GM23248 (cell line): ENCODE measurements at regions not wholly inside any gene's neighbourhood (a gene's known extent, or its start where the extent isn't known, plus 50 kb on each side); places are given as distances from the start of the nearest gene placed in this dataset.

Experiments used
- DNase-seq: peaks from one replicate; pipeline ENCODE4 v3.0.0-alpha.2; 2015
- H2AFZ ChIP-seq: fragments of 200-600 bp; sonication (generic); 2 replicates; pipeline ENCODE4 v1.6.1; 2016; ENCODE audit warnings: antibody characterized with exemption
- H3F3A ChIP-seq: fragments of 200-600 bp; sonication (generic); 2 replicates; pipeline ENCODE4 v1.6.1; 2016; ENCODE audit warnings: mild to moderate bottlenecking, antibody characterized with exemption, mixed run types; ENCODE audit not compliant: insufficient read depth
- H3K27ac ChIP-seq: fragments of 200-600 bp; sonication (generic); 2 replicates; pipeline ENCODE4 v1.5.1; 2016; ENCODE audit warnings: mild to moderate bottlenecking
- H3K27me3 ChIP-seq: fragments of 200-600 bp; sonication (generic); replicated peaks from 2 replicates; pipeline ENCODE4 v1.6.1; 2016; ENCODE audit warnings: mild to moderate bottlenecking; ENCODE audit not compliant: insufficient read depth
- H3K36me3 ChIP-seq: fragments of 200-600 bp; sonication (generic); 2 replicates; pipeline ENCODE4 v1.6.1; 2016; ENCODE audit warnings: low read depth, mild to moderate bottlenecking
- H3K4me1 ChIP-seq: fragments of 200-600 bp; sonication (generic); 2 replicates; pipeline ENCODE4 v1.6.1; 2016; ENCODE audit warnings: mild to moderate bottlenecking; ENCODE audit not compliant: insufficient read depth
- H3K4me2 ChIP-seq: fragments of 200-600 bp; sonication (generic); one replicate; pipeline ENCODE4 v1.6.1; 2016; ENCODE audit warnings: mild to moderate bottlenecking; ENCODE audit not compliant: unreplicated experiment
- H3K4me3 ChIP-seq: fragments of 200-600 bp; sonication (generic); 2 replicates; pipeline ENCODE4 v1.5.1; 2016; ENCODE audit warnings: mild to moderate bottlenecking
- H3K79me2 ChIP-seq: fragments of 200-600 bp; sonication (generic); 2 replicates; pipeline ENCODE4 v1.6.1; 2016; ENCODE audit warnings: mild to moderate bottlenecking; ENCODE audit not compliant: insufficient read depth
- H3K9ac ChIP-seq: fragments of 200-600 bp; sonication (generic); 2 replicates; pipeline ENCODE4 v1.6.1; 2016; ENCODE audit warnings: mild to moderate bottlenecking
- H3K9me2 ChIP-seq: fragments of 200-600 bp; sonication (generic); 2 replicates; pipeline ENCODE4 v1.6.1; 2016; ENCODE audit warnings: mixed run types, mild to moderate bottlenecking, moderate library complexity; ENCODE audit not compliant: insufficient read depth
- H3K9me3 ChIP-seq: fragments of 200-600 bp; sonication (generic); one replicate; pipeline ENCODE4 v1.6.1; 2017; ENCODE audit warnings: low read depth
- H4K20me1 ChIP-seq: fragments of 200-600 bp; sonication (generic); 2 replicates; pipeline ENCODE4 v1.6.0; 2016; ENCODE audit not compliant: insufficient read depth
- EZH2 ChIP-seq: fragments of 200-600 bp; sonication (generic); IDR thresholded peaks from 2 replicates; pipeline ENCODE4 v1.6.1; 2018; ENCODE audit warnings: antibody characterized with exemption, mild to moderate bottlenecking; ENCODE audit not compliant: insufficient read depth, poor library complexity, severe bottlenecking
- EZH2phosphoT487 ChIP-seq: fragments of 200-600 bp; sonication (generic); IDR thresholded peaks from 2 replicates; pipeline ENCODE4 v1.6.1; 2018; ENCODE audit warnings: antibody characterized with exemption, moderate library complexity, mild to moderate bottlenecking, low read depth; ENCODE audit not compliant: insufficient read depth
- WGBS, 2 experiments: methylation state at CpG; one replicate each; pipeline ENCODE4 v1.1.6; 2015 to 2017; ENCODE audit warnings: low lambda C conversion rate in 2 of 2, low coverage in 1 of 2; ENCODE audit errors: missing lambda C conversion rate in 2 of 2; 5-methylcytosine and 5-hydroxymethylcytosine counted together
- in situ Hi-C: fragments of 300-500 bp; cut with MboI; formaldehyde crosslinking; loops from 2 replicates; pipeline ENCODE4 v1.15.0; 2020

DNA sequence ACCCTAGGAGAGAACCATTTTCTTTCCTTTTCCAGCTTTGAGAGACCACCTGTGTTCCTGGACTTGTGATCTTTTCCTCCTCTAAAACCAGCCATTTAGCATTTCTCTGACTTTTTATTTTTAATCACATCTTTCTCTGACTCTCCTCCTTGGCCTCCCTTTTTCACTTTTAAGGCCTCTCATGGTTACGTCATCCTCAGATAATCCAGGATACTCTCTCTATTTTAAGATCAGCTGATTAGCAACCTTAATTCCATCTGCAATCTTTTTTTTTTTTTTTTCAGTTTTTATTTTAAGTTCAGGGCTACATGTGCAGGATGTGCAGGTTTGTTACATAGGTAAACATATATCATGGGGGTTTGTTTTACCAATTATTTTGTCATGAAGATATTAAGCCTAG lies 54.0 kb downstream of the RFPL4B start:
- Histone ChIP-seq H3K36me3 (no peaks in the 10 kb centered on the region), H3K4me3 (no peak overlapping the region), H3K9me3 (no peaks in the 10 kb centered on the region), H3K27ac (no peak overlapping the region), H3K27me3 (no peaks in the 10 kb centered on the region), H2AFZ (no peak overlapping the region), H3K9me2 (no peaks in the 10 kb centered on the region), H3K9ac (no peak overlapping the region), H3K4me1 (no peaks in the 10 kb centered on the region), H3K79me2 (no peaks in the 10 kb centered on the region), H3F3A (no peaks in the 10 kb centered on the region), H4K20me1 (no peaks in the 10 kb centered on the region), H3K4me2 (no peak overlapping the region)
- DNase-seq = no peak
- in situ Hi-C loops = no loop called here
- WGBS, 2 experiments = 76 to 78% methylated on average over 1 of the region's 1 CpG
- no peak for TF ChIP-seq EZH2
- no peak for TF ChIP-seq EZH2phosphoT487

DNA sequence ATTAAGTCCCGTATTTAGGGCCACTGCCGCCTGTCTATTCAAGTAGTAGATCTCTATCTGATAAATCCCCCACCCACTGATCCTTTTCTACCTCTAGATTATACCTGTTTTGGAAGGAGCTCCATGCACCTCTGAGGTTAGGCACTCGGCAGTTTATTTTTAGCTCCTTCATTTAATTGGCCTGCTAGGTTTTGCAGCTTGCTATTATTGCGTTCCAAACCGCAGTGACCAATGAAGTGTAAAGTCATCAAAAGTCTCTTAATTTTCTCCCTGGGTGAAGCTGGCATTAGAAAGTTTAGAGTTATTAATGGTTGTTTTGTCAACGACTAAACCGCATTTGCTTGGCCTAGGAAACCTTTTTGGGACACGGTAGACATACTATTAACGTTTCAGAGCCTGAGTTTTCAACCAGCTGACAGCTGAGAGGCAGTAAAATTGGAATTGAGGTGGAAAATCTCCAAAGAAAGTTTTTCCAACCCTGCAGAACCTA lies 60.0 kb downstream of the RFPL4B start:
- Histone ChIP-seq H3K9ac (no peak overlapping the region), H3K79me2 (no peaks in the 10 kb centered on the region), H3K4me1 (no peaks in the 10 kb centered on the region), H3F3A (no peaks in the 10 kb centered on the region), H3K27ac (no peak overlapping the region), H3K9me2 (no peaks in the 10 kb centered on the region), H3K9me3 (no peaks in the 10 kb centered on the region), H3K4me3 (no peak overlapping the region), H3K36me3 (no peaks in the 10 kb centered on the region), H2AFZ (no peak overlapping the region), H4K20me1 (no peaks in the 10 kb centered on the region), H3K4me2 (no peak overlapping the region), H3K27me3 (no peaks in the 10 kb centered on the region)
- no peak for DNase-seq
- TF ChIP-seq EZH2 = no peak
- TF ChIP-seq EZH2phosphoT487 = no peak
- 76 to 79% methylated on average over 9 of the region's 9 CpGs for WGBS, 2 experiments
- in situ Hi-C loops = no loop called here

DNA sequence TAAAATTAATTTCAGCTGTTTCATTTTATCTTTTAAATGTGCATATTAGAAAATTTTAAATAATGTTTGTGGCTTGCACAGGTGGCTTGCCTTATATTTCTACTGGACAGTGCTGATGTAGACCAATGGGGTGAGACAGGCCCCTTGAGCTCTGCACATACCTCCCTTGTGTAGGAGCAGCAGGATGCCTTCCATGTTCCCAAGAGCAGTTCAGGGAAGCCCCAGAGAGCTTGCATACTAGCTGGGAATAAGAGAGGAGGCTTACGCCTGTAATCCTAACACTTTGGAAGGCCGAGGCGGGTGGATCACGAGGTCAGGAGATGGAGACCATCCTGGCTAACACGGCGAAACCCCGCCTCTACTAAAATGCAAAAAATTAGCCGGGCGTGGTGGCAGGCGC lies 61.4 kb downstream of the RFPL4B start:
- Histone ChIP-seq H2AFZ (no peak overlapping the region), H3K27me3 (no peaks in the 10 kb centered on the region), H3K36me3 (no peaks in the 10 kb centered on the region), H3K4me2 (no peak overlapping the region), H3F3A (no peaks in the 10 kb centered on the region), H3K79me2 (no peaks in the 10 kb centered on the region), H3K9me2 (no peaks in the 10 kb centered on the region), H3K4me1 (0 out of 2 replicates have a peak, but pooled peaks cover under 1% of the 10 kb centered on the region), H3K27ac (no peak overlapping the region), H3K4me3 (no peak overlapping the region), H4K20me1 (no peaks in the 10 kb centered on the region), H3K9me3 (no peaks in the 10 kb centered on the region), H3K9ac (no peak overlapping the region)
- in situ Hi-C loops = no loop called here
- WGBS, 2 experiments = 90 to 91% methylated on average over 9 to 10 of the region's 10 CpGs
- TF ChIP-seq EZH2phosphoT487 (no peak), EZH2 (no peak)
- no peak for DNase-seq

DNA sequence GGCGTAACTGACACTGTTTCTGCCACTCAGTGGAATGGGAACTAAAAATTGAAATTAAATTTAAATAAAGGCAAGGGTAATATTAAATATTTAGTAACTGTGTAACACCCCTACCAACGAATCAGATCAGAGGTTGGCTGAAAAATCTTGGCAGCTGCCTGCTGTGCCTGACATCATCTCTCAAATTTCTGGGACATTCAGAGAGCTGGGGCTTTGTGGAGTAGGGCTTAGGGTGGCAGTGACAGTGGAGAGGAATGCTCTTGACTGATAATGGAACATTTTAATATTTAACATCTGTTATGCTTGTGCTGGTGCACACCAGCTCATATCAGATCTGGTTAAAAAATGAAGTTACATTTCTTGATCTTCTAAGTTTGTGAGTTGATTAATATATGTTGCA lies 62.2 kb downstream of the RFPL4B start:
- Histone ChIP-seq H3K9ac (no peak overlapping the region), H3K27ac (no peak overlapping the region), H3K4me2 (no peak overlapping the region), H3K9me3 (no peaks in the 10 kb centered on the region), H3K36me3 (no peaks in the 10 kb centered on the region), H4K20me1 (no peaks in the 10 kb centered on the region), H3K9me2 (no peaks in the 10 kb centered on the region), H3F3A (no peaks in the 10 kb centered on the region), H3K79me2 (no peaks in the 10 kb centered on the region), H2AFZ (no peak overlapping the region), H3K27me3 (no peaks in the 10 kb centered on the region), H3K4me3 (no peak overlapping the region), H3K4me1 (peaks cover 4% of the 10 kb centered on the region; the same call in 1 of the 2 replicates)
- DNase-seq = peak; percentile 38
- in situ Hi-C loops = no loop called here
- 41 to 42% methylated on average over 2 of the region's 2 CpGs for WGBS, 2 experiments
- no peak for TF ChIP-seq EZH2phosphoT487
- no peak for TF ChIP-seq EZH2

DNA sequence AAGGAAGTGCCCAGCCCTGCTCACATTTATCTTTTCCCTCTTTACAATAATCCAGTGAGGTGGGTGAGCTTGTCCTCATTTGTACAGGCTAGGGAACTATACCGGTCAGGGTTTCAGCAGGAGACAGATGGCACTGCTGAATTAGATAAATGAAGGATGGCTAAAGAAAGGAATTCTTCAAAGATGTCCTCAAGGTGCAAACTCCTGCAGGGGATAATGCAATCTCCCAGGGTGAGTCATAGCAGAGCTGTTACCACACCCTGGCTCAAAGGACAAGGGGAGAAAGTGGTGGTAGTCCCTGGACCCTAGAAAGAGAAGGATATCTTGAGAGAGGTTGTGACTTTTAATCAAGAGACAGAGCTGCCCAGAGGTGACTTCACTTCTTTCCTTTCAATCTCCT lies 66.7 kb downstream of the RFPL4B start:
- H3K4me2 ChIP-seq = no peak overlapping the region
- H3K9me3 ChIP-seq = no peaks in the 10 kb centered on the region
- no peak overlapping the region for H3K4me3 ChIP-seq
- no peaks in the 10 kb centered on the region for H3K27me3 ChIP-seq
- 59 to 85% methylated on average over 1 of the region's 1 CpG for WGBS, 2 experiments
- in situ Hi-C loops = no loop called here
- H4K20me1 ChIP-seq = no peaks in the 10 kb centered on the region
- peaks cover 13% of the 10 kb centered on the region for H3K4me1 ChIP-seq
- H3K27ac ChIP-seq = no peak overlapping the region
- H3K36me3 ChIP-seq = no peaks in the 10 kb centered on the region
- peaks cover 18% of the 10 kb centered on the region for H3F3A ChIP-seq
- no peak for TF ChIP-seq EZH2phosphoT487
- no peak for TF ChIP-seq EZH2
- H3K79me2 ChIP-seq = no peaks in the 10 kb centered on the region
- DNase-seq = peak; percentile 36
- no peak overlapping the region for H2AFZ ChIP-seq
- no peaks in the 10 kb centered on the region for H3K9me2 ChIP-seq
- no peak overlapping the region for H3K9ac ChIP-seq
